ENCODE measurements at regions not wholly inside any gene's neighbourhood (a gene's known extent, or its start where the extent isn't known, plus 50 kb on each side); places are given as distances from the start of the nearest gene placed in this dataset.
A peak's percentile ranks its signal among the peaks of the same experiment; 100 is the strongest.

- Histone ChIP-seq H3K9me3 (ENCODE audit: control insufficient read depth in 4 of 4, insufficient read depth in 3 of 4, low read length in 3 of 4) (no peaks in the 10 kb centered on the region), H3K4me3 (no peak overlapping the region), H3K9ac (ENCODE audit: insufficient read depth in 1 of 2, low read length in 2 of 2) (no peak overlapping the region), H3K27ac (ENCODE audit: low read depth in 1 of 2, low read length in 1 of 2) (no peak overlapping the region), H3K36me3 (ENCODE audit: control insufficient read depth in 4 of 4, insufficient read depth in 4 of 4, low read length in 4 of 4) (no peaks in the 10 kb centered on the region), H3K27me3 (ENCODE audit: control insufficient read depth in 3 of 3, insufficient read depth in 3 of 3, low read length in 2 of 3) (no peaks in the 10 kb centered on the region), H3K4me1 (ENCODE audit: control insufficient read depth in 5 of 5, insufficient read depth in 5 of 5, low read length in 5 of 5) (peaks cover 0 to 5% (median 3%) of the 10 kb centered on the region in 5 donors)
- no peak for ATAC-seq (ENCODE audit: insufficient read depth, low FRiP score)
- 66 to 76% methylated on average over 1 of the region's 1 CpG for WGBS, 2 donors
- TF ChIP-seq, protein P1, sequence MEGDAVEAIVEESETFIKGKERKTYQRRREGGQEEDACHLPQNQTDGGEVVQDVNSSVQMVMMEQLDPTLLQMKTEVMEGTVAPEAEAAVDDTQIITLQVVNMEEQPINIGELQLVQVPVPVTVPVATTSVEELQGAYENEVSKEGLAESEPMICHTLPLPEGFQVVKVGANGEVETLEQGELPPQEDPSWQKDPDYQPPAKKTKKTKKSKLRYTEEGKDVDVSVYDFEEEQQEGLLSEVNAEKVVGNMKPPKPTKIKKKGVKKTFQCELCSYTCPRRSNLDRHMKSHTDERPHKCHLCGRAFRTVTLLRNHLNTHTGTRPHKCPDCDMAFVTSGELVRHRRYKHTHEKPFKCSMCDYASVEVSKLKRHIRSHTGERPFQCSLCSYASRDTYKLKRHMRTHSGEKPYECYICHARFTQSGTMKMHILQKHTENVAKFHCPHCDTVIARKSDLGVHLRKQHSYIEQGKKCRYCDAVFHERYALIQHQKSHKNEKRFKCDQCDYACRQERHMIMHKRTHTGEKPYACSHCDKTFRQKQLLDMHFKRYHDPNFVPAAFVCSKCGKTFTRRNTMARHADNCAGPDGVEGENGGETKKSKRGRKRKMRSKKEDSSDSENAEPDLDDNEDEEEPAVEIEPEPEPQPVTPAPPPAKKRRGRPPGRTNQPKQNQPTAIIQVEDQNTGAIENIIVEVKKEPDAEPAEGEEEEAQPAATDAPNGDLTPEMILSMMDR (IDR thresholded peaks at IDR 0.05; ENCODE audit: control extremely low read depth, extremely low read depth) = no peak
- DNase-seq = no peak
Observed at GRCh38 chr18:68498185-68498584, 216.7 kb downstream of the TMX3 start.

DNA sequence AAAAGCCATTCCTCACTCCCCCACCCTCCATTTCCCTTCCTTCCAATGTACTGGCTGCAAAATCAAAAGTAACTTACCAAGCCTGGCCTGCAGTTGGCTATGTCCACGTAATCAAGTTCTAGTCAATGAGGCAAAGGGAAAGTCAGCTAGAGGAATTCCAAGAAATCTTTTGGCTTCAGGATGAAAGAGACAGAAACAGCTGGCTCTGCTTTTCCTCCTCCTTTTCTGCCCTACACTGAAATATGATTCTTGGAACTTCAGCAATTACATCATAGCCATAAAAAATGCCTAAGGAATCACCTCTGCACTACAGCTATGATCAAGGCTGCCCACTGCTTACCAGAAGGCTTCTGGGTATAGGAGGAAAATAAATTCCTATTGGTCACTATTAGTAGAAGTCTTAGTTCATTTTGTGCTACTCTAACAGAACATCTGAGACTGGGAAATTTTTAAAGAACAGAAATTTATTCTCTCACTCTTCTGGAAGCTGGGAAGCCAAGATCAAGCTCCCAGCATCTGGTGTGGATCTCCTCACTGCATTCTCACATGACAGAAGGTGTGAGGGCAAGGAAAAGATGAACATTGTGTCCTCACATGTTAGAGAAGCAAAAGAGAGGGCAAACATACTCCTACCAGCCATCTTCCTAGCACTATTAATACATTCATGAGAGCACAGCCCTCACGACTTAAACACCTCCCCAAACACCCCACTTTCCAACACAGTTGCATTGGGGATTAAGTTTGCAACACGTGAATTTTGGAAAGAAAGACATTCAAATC lies 219.9 kb downstream of the TMX3 start:
- ATAC-seq (ENCODE audit: insufficient read depth, low FRiP score) = peak; percentile 46
- H3K27ac ChIP-seq (ENCODE audit: low read depth in 1 of 2, low read length in 1 of 2) = no peak overlapping the region
- WGBS, 2 donors = 64 to 71% methylated on average over 3 of the region's 3 CpGs

DNA sequence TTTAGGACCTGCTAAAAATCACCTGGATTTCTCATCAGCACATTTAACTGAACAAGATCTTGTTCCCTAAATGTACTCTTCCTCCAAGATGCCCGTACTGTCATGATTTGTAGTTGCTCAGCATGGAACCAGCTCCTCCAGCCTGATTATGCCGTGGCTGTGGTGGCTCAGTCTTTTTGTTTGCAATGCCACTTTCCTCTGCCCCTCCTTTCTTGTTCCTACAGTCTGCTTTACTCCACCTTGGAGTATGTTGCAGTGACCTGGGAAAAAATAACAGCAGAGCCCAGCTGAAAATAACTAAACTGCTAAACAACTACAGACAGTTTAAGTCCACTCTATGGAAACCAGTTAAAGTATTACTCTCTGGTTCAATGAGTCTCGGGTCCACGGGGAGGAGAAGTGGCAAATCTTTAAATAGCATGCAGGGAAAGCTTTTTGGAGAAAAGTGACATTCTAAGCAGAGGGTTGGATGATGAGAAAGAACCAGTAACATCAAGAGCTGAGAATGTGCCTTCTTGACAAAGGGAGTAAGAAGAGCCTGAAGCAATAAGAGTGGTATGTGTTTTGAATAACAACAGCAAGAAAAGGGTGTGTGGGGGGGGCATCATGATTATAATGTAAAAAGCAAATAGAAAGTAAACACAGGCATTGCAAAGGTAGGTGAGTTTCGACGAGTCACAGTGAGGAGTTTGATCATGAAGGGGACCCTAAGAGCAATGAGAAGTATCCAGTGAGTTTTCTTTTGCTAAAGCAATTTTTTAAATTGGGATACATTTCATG lies 225.7 kb downstream of the TMX3 start:
- ATAC-seq (ENCODE audit: insufficient read depth, low FRiP score) (no peak), DNase-seq (no peak)
- H3K27ac ChIP-seq (ENCODE audit: low read depth in 1 of 2, low read length in 1 of 2) = no peak overlapping the region
- no peak overlapping the region for H3K4me3 ChIP-seq
- no peaks in the 10 kb centered on the region for H3K27me3 ChIP-seq (ENCODE audit: control insufficient read depth in 3 of 3, insufficient read depth in 3 of 3, low read length in 2 of 3)
- 36 to 37% methylated on average over 6 of the region's 6 CpGs for WGBS, 2 donors
- peaks cover 0 to 3% (median 0%) of the 10 kb centered on the region in 5 donors for H3K4me1 ChIP-seq (ENCODE audit: control insufficient read depth in 5 of 5, insufficient read depth in 5 of 5, low read length in 5 of 5)
- H3K36me3 ChIP-seq (ENCODE audit: control insufficient read depth in 4 of 4, insufficient read depth in 4 of 4, low read length in 4 of 4) = no peaks in the 10 kb centered on the region
- TF ChIP-seq, protein P1 (IDR thresholded peaks at IDR 0.05; ENCODE audit: control extremely low read depth, extremely low read depth) = no peak
- no peaks in the 10 kb centered on the region for H3K9me3 ChIP-seq (ENCODE audit: control insufficient read depth in 4 of 4, insufficient read depth in 3 of 4, low read length in 3 of 4)
- H3K9ac ChIP-seq (ENCODE audit: insufficient read depth in 1 of 2, low read length in 2 of 2) = no peak overlapping the region

More for the DNA sequence above, 219.9 kb downstream of the TMX3 start:
- Histone ChIP-seq H3K4me1 (ENCODE audit: control insufficient read depth in 5 of 5, insufficient read depth in 5 of 5, low read length in 5 of 5) (peaks cover 0 to 8% (median 3%) of the 10 kb centered on the region in 5 donors), H3K9me3 (ENCODE audit: control insufficient read depth in 4 of 4, insufficient read depth in 3 of 4, low read length in 3 of 4) (no peaks in the 10 kb centered on the region), H3K27me3 (ENCODE audit: control insufficient read depth in 3 of 3, insufficient read depth in 3 of 3, low read length in 2 of 3) (no peaks in the 10 kb centered on the region), H3K4me3 (no peak overlapping the region), H3K36me3 (ENCODE audit: control insufficient read depth in 4 of 4, insufficient read depth in 4 of 4, low read length in 4 of 4) (no peaks in the 10 kb centered on the region), H3K9ac (ENCODE audit: insufficient read depth in 1 of 2, low read length in 2 of 2) (no peak overlapping the region)
- peak; percentile 81 to 97 (median 96) for DNase-seq
- TF ChIP-seq, protein P1 (IDR thresholded peaks at IDR 0.05; ENCODE audit: control extremely low read depth, extremely low read depth) = no peak

Data from lung (tissue), 11 donors.